Adipocyte (in vitro differentiated cells): ENCODE measurements at regions not wholly inside any gene's neighbourhood (a gene's known extent, or its start where the extent isn't known, plus 50 kb on each side); places are given as distances from the start of the nearest gene placed in this dataset.
"Not testable (repeated sequence)": the region's sequence is repeated elsewhere in the genome, so short reads cannot be mapped to it uniquely, and the experiment has no call there.

ENCODE experiments used
- DNase-seq: peaks from one replicate; pipeline ENCODE4 v3.0.0-alpha.2; 2015; ENCODE audit warnings: low read depth
- H3K27me3 ChIP-seq: replicated peaks from 2 replicates; pipeline ENCODE4 v1.7.0; 2013; ENCODE audit warnings: mild to moderate bottlenecking, low read length, moderate library complexity; ENCODE audit not compliant: control insufficient read depth, insufficient read depth
- H3K36me3 ChIP-seq: 2 replicates; pipeline ENCODE4 v1.7.0; 2013; ENCODE audit warnings: low read length, mild to moderate bottlenecking, moderate library complexity; ENCODE audit not compliant: control insufficient read depth, insufficient read depth, severe bottlenecking
- H3K4me1 ChIP-seq: 2 replicates; pipeline ENCODE4 v1.7.0; 2013; ENCODE audit warnings: mild to moderate bottlenecking, low read length, moderate library complexity; ENCODE audit not compliant: control insufficient read depth, insufficient read depth
- H3K4me3 ChIP-seq: 2 replicates; pipeline ENCODE4 v1.7.0; 2013; ENCODE audit warnings: mild to moderate bottlenecking, low read length, moderate library complexity
- H3K9ac ChIP-seq: 2 replicates; pipeline ENCODE4 v1.7.0; 2013; ENCODE audit warnings: mild to moderate bottlenecking, low read length, moderate library complexity
- H3K9me3 ChIP-seq: 2 replicates; pipeline ENCODE4 v1.7.0; 2013; ENCODE audit warnings: mild to moderate bottlenecking, low read length, moderate library complexity; ENCODE audit not compliant: control insufficient read depth

DNA sequence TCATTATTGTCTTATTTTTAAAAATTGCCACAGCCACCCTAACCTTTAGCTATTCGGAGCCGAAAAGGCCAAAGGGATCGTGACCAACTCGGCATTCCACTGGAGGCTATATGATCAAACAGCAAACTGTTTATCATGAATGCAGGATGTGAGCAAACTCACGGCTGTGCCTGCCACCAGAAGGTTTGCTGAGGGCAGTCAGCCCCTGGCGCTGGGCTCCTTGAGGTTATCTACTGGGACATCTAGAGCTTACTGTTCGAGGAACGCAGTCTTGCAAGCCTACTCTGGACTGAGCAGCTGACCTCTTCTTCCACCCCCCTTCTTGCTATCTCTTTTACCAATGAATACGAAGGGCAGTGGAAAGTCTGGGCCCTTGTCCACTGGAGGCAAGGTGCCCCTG lies 231.5 kb upstream of the TARS1 start:
- Histone ChIP-seq H3K27me3 (no peaks in the 10 kb centered on the region), H3K4me1 (peaks cover 16% of the 10 kb centered on the region), H3K9ac (no peak overlapping the region), H3K9me3 (no peaks in the 10 kb centered on the region), H3K4me3 (no peak overlapping the region), H3K36me3 (no peaks in the 10 kb centered on the region)
- DNase-seq, result no peak

DNA sequence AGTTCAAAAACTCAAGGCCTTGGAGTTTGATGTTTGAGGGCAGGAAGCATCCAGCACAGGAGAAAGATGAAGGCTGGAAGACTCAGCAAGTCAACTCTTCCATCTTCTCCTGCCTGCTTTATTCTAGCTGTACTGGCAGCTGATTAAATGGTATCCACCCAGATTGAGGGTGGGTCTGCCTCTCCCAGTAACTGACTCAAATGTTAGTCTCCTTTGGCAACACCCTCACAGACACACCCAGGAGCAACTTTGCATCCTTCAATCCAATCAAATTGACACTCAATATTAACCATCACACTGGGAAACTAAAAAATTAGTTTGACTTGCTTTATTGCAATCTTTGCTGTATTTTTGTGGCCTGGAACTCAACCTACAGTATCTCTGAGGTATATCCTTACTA lies 230.5 kb upstream of the TARS1 start:
- not testable (repeated sequence) for H3K4me3 ChIP-seq, H3K9ac ChIP-seq, H3K27me3 ChIP-seq, H3K9me3 ChIP-seq, H3K36me3 ChIP-seq, DNase-seq
- H3K4me1 ChIP-seq, result peaks cover 16% of the 10 kb centered on the region

DNA sequence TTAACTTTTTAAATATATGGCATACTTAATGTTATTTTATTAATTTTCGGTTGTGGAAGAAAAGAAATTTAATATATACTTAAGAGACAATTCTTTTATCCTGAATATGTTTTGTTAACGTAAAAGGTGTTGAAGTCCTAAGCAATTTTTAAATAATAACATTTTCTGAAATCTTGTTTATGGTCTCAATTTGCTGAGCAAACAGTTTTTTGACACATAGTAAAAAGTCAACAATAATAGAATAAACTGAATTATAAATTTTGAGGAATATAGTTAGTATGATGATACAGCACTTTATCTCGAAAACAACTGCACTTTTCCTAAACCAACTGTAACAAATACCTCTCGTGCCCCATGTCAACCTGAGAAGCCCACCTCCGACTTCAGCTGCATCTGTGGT lies 229.8 kb upstream of the TARS1 start:
- no peak overlapping the region for H3K4me3 ChIP-seq
- peaks cover 8% of the 10 kb centered on the region for H3K4me1 ChIP-seq
- no peaks in the 10 kb centered on the region for H3K27me3 ChIP-seq
- H3K9ac ChIP-seq, result no peak overlapping the region
- no peak for DNase-seq
- no peaks in the 10 kb centered on the region for H3K9me3 ChIP-seq
- no peaks in the 10 kb centered on the region for H3K36me3 ChIP-seq

DNA sequence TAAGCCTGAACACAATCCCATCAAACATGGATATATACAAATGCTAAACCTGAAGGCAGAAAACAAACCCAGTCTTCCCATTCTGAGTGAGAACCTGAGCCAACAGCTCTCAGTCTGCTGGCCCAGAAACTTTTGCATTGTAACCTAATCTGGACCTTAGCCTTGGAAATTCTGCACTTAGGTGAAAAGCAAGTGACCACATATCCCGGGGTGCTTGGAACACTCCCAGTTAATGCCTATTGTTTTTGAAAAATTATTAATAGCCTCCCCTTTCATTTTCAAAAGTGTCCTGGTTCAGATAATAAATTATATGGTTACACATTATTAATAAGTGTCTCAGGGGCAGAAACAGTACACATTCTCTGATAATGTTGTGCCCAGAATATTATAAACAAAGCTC lies 228.3 kb upstream of the TARS1 start:
- Histone ChIP-seq H3K36me3 (no peaks in the 10 kb centered on the region), H3K9ac (no peak overlapping the region), H3K4me3 (no peak overlapping the region), H3K4me1 (peaks cover 5% of the 10 kb centered on the region), H3K27me3 (no peaks in the 10 kb centered on the region), H3K9me3 (no peaks in the 10 kb centered on the region)
- DNase-seq, result no peak

DNA sequence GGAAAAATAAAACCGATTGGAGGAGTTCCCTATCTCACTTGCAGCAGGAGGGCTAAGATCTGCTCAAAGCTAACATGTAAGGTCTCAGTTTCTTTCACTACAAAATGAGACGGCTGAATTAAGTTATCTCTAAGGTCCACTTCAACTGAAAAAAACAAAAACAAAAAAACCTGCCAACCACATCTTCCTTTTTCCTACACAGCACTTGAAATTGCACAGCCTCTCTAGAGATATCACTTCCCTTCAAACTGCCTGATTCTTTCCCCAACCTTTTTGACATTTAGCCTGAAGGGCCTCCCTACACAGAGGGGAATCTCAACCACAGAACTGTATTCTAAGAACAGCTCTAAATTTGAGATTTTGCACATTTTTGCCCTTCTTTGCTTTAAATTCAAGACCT lies 227.9 kb upstream of the TARS1 start:
- no peak for DNase-seq
- Histone ChIP-seq H3K9ac (no peak overlapping the region), H3K27me3 (no peaks in the 10 kb centered on the region), H3K4me1 (peaks cover 5% of the 10 kb centered on the region), H3K36me3 (no peaks in the 10 kb centered on the region), H3K9me3 (no peaks in the 10 kb centered on the region), H3K4me3 (no peak overlapping the region)

DNA sequence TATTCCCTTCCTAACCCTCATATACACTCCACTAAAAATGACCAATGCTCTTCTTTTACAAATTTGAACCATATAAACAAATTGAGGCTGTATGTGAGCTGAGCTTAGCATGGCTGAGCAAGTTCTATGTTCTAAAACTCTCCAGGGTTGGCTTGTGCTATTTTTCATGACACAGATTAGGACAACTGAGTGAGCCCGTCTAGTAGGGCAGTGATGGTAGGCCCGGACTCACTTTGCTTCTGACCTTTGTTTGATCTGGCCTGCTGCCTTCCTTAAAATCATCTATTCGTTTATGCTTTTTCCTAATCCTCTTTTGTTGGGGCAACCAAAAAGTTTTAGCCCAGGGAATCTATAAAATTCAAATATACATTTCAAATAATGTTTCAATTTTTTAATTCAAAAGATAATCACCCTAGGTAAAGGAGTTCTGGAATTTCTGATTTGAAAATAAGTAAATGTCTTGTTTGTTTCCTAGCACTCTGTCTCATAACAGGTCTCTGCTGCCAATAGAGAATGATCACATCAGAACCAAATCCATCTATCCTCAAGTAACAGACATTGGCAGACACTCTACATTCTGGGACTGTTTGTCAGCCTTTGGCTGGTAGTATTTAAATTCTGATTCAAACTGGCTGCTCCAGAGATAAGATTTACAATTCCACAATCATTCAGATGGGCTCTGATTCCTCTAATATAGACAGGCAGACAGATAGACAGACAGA lies 217.0 kb upstream of the TARS1 start:
- no peaks in the 10 kb centered on the region for H3K36me3 ChIP-seq
- no peaks in the 10 kb centered on the region for H3K9me3 ChIP-seq
- H3K9ac ChIP-seq, result peak overlapping the region; percentile 53
- no peaks in the 10 kb centered on the region for H3K27me3 ChIP-seq
- peaks cover 15% of the 10 kb centered on the region for H3K4me1 ChIP-seq
- peak; percentile 45 for DNase-seq
- no peak overlapping the region for H3K4me3 ChIP-seq

DNA sequence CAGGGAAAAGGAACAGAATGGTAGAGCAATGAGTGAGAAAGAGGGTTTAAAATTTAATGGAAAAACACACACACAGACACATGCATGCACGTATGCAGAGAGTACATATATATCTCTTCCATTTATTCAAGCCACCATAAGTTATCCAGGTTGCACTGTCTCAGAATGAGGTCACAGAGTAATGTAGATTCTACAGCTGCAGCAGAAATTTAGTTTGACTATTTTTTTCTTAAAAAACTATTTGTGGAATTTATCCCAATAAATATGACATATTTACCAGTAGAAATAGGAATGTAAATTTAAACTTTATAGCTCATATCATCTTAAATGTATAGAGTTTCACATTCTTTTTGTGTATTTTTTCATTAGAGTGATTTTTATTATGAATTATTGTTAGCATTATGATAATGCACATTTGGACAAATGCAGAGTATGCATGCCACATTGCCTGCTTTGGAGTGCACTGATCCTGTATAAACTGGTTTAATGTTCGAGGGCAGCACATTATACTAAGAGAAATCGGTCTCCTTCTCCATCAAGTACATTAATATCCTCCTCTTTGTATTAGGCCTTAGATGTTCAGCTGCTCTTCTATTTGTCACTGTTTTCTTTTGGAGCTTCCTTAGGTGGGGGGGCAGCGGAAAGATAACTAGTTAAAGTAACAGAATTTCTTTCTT lies 216.3 kb upstream of the TARS1 start:
- no peak for DNase-seq
- H3K4me3 ChIP-seq, result no peak overlapping the region
- H3K36me3 ChIP-seq, result no peaks in the 10 kb centered on the region
- no peaks in the 10 kb centered on the region for H3K27me3 ChIP-seq
- peaks cover 15% of the 10 kb centered on the region for H3K4me1 ChIP-seq
- H3K9me3 ChIP-seq, result no peaks in the 10 kb centered on the region
- H3K9ac ChIP-seq, result no peak overlapping the region

DNA sequence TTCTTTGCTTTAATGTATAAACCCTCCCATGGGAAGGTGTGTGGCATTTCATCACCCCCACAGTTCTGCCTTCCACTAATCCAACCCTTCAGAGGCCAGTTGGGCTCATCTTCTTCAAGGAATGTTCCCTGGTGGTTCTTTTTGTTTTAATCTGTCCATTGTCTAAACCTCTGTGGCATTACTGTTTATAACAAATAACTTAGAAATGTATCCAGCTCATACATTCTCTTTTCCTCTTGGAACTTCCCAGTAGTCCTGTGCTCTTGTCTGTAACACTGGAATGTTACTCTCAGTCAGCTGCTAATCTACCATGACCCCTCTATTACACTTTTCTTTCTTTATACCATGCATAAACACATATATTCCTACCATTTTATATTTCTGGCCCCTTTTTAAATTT lies 213.5 kb upstream of the TARS1 start:
- peak; percentile 7 for DNase-seq
- Histone ChIP-seq H3K4me1 (peaks cover 29% of the 10 kb centered on the region), H3K9ac (no peak overlapping the region), H3K9me3 (no peaks in the 10 kb centered on the region), H3K36me3 (no peaks in the 10 kb centered on the region), H3K4me3 (no peak overlapping the region), H3K27me3 (no peaks in the 10 kb centered on the region)

DNA sequence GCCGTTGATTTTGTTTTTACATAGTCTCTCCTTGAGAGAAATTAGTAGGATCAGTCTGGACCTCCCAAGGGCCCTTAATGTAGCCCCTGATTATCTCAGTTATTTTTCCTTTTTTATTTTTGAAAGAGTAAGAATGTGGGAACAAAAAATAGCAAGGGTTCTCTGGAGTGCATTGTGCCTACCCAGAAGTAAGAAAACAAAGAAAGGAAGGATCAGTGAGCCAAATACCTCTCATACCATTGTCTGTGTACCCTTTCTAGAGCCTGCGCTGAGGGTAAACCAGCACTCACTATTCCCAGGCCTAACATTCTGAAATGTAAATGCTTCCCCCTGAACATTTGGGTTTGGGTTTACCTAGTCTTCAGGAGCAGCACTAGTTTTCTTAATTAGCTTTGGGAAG lies 213.0 kb upstream of the TARS1 start:
- DNase-seq, result peak; percentile 20
- Histone ChIP-seq H3K9ac (no peak overlapping the region), H3K9me3 (no peaks in the 10 kb centered on the region), H3K27me3 (no peaks in the 10 kb centered on the region), H3K36me3 (no peaks in the 10 kb centered on the region), H3K4me1 (peaks cover 31% of the 10 kb centered on the region), H3K4me3 (no peak overlapping the region)

DNA sequence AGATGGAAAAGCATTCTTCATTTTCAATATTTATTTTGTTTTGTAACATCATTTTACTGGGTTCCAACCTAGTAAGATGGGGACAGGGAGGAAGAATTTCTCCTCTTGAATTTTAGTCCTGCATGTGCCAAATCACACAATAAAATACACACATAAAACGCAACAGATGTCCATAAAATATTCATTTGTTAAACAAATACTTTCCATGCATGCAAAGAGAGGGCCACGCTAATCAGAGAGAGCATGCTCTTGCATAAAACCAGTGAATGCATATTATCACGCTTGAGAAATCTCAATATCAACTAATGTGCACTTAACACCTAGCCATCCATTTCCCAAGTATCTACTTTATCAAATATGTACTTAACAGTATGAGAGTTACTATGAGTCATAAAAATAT lies 212.6 kb upstream of the TARS1 start:
- Histone ChIP-seq H3K27me3 (no peaks in the 10 kb centered on the region), H3K9ac (no peak overlapping the region), H3K36me3 (no peaks in the 10 kb centered on the region), H3K4me1 (peaks cover 31% of the 10 kb centered on the region), H3K9me3 (no peaks in the 10 kb centered on the region), H3K4me3 (no peak overlapping the region)
- no peak for DNase-seq

DNA sequence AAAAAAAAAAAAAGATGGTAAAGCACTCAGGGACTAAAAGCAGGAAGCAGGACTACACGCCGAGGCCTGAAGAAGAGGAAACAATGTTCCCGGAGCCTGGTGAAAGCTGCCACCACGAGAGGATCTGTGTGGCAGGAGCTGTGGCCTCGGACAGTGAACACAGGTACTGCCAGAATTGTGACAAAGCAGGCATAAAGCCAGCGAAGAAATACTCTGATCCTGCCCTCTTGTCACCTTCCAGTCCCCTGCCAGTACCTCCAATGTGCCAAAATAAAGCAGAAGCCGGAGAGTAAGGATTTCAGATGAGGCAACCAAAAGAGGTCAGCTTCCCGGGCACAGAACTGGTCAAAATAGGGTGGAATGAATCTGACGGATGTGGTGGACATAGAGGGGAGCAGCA lies 211.5 kb upstream of the TARS1 start:
- Histone ChIP-seq H3K9ac (no peak overlapping the region), H3K9me3 (no peaks in the 10 kb centered on the region), H3K36me3 (no peaks in the 10 kb centered on the region), H3K4me1 (peaks cover 20% of the 10 kb centered on the region), H3K27me3 (no peaks in the 10 kb centered on the region), H3K4me3 (no peak overlapping the region)
- no peak for DNase-seq
